IMR-90 (cell line): ENCODE measurements at regions not wholly inside any gene's neighbourhood (a gene's known extent, or its start where the extent isn't known, plus 50 kb on each side); places are given as distances from the start of the nearest gene placed in this dataset.

Experiments used
- ATAC-seq: fragments of 200-7000 bp; cut with Tn5 transposase; 2 replicates; pipeline ENCODE4 v1.9.1; 2020; ENCODE audit warnings: low read depth, mild to moderate bottlenecking, moderate library complexity
- BruUV-seq: library from RNA; stranded (reverse); fragments of 400-500 nt; replicated peaks from 2 replicates; lab custom pipeline; 2021; lab: Mats Ljungman, UMichigan
- CTCF ChIA-PET: fragments of 300-600 bp; formaldehyde crosslinking; extraction: SDS; loops from one replicate; lab custom pipeline; 2021; ENCODE audit warnings: antibody characterized with exemption; lab: Yijun Ruan, JAX
- POLR2A ChIA-PET: fragments of 300-600 bp; sonication (Branson Sonifier 250); formaldehyde crosslinking; loops from one replicate; lab custom pipeline; 2022; ENCODE audit warnings: antibody characterized with exemption; ENCODE audit not compliant: unreplicated experiment; lab: Charles Lee
- DNase-seq: peaks from one replicate; pipeline ENCODE4 v3.0.0; 2013
- H2AFZ ChIP-seq: replicated peaks from 2 replicates; pipeline ENCODE3; 2013; ENCODE audit warnings: low read length, mild to moderate bottlenecking; ENCODE audit not compliant: poor library complexity
- H2AK5ac ChIP-seq: 2 replicates; pipeline ENCODE4 v1.6.1; 2013; ENCODE audit warnings: low read depth, low read length, inconsistent platforms
- H2AK9ac ChIP-seq: replicated peaks from 2 replicates; pipeline ENCODE3; 2013; ENCODE audit warnings: mild to moderate bottlenecking, low read depth, low read length, moderate library complexity; ENCODE audit not compliant: poor library complexity
- H2BK120ac ChIP-seq: 2 replicates; pipeline ENCODE4 v1.6.1; 2013; ENCODE audit warnings: low read depth, low read length, inconsistent platforms
- H2BK15ac ChIP-seq: 3 replicates; pipeline ENCODE4 v1.6.1; 2013; ENCODE audit warnings: low read depth, low read length, inconsistent platforms
- H2BK20ac ChIP-seq: 2 replicates; pipeline ENCODE4 v1.6.1; 2013; ENCODE audit warnings: low read depth, mild to moderate bottlenecking, inconsistent platforms, low read length, moderate library complexity
- H2BK5ac ChIP-seq: 2 replicates; pipeline ENCODE4 v1.6.1; 2013; ENCODE audit warnings: mild to moderate bottlenecking, low read depth, low read length, inconsistent platforms; ENCODE audit not compliant: poor library complexity, severe bottlenecking
- H3K14ac ChIP-seq: replicated peaks from 2 replicates; pipeline ENCODE4 v1.6.1; 2013; ENCODE audit warnings: low read depth, low read length, inconsistent platforms
- H3K18ac ChIP-seq: 2 replicates; pipeline ENCODE4 v1.6.1; 2013; ENCODE audit warnings: low read depth, low read length, control low read depth
- H3K23ac ChIP-seq: 2 replicates; pipeline ENCODE4 v1.6.1; 2013; ENCODE audit warnings: low read depth, low read length, inconsistent platforms
- H3K27ac ChIP-seq: 2 replicates; pipeline ENCODE4 v1.5.1; 2013; ENCODE audit warnings: mild to moderate bottlenecking, control low read depth, low read length; ENCODE audit not compliant: insufficient read depth
- H3K27me3 ChIP-seq: 2 replicates; pipeline ENCODE4 v1.6.1; 2013; ENCODE audit warnings: low read length; ENCODE audit not compliant: control insufficient read depth, insufficient read depth
- H3K36me3 ChIP-seq: 2 replicates; pipeline ENCODE4 v1.6.1; 2013; ENCODE audit warnings: low read length, mixed read lengths; ENCODE audit not compliant: control insufficient read depth, insufficient read depth
- H3K4ac ChIP-seq: 2 replicates; pipeline ENCODE4 v1.6.1; 2013; ENCODE audit warnings: low read depth, low read length, inconsistent platforms
- H3K4me1 ChIP-seq: 2 replicates; pipeline ENCODE4 v1.6.1; 2013; ENCODE audit warnings: low read length, mixed read lengths; ENCODE audit not compliant: control insufficient read depth, insufficient read depth
- H3K4me2 ChIP-seq: 2 replicates; pipeline ENCODE4 v1.6.1; 2013; ENCODE audit warnings: low read depth, mild to moderate bottlenecking, control low read depth, low read length, moderate library complexity
- H3K4me3 ChIP-seq: 2 replicates; pipeline ENCODE4 v1.5.1; 2013; ENCODE audit warnings: low read depth, mild to moderate bottlenecking, control low read depth, low read length, moderate library complexity; ENCODE audit not compliant: insufficient read depth
- H3K56ac ChIP-seq: 2 replicates; pipeline ENCODE4 v1.6.1; 2013; ENCODE audit warnings: low read length, inconsistent platforms; ENCODE audit not compliant: insufficient read depth; ENCODE audit errors: extremely low read depth
- H3K79me1 ChIP-seq, 2 experiments: 2 replicates each; pipeline ENCODE4 v1.6.1; 2013; ENCODE audit warnings: low read length in 2 of 2, inconsistent platforms in 1 of 2, low read depth in 1 of 2
- H3K9ac ChIP-seq: 2 replicates; pipeline ENCODE4 v1.6.1; 2013; ENCODE audit warnings: low read depth, low read length, control low read depth
- H3K9me1 ChIP-seq: 2 replicates; pipeline ENCODE4 v1.6.1; 2013; ENCODE audit warnings: low read length, inconsistent platforms; ENCODE audit not compliant: insufficient read depth
- H3K9me3 ChIP-seq: 2 replicates; pipeline ENCODE4 v1.6.1; 2013; ENCODE audit warnings: low read length; ENCODE audit not compliant: control insufficient read depth, insufficient read depth
- H4K20me1 ChIP-seq: 2 replicates; pipeline ENCODE4 v1.6.1; 2013; ENCODE audit warnings: low read length, inconsistent platforms; ENCODE audit not compliant: insufficient read depth
- H4K5ac ChIP-seq: 2 replicates; pipeline ENCODE4 v1.6.1; 2013; ENCODE audit warnings: mild to moderate bottlenecking, low read depth, low read length, control low read depth
- H4K8ac ChIP-seq, 2 experiments: 2 replicates each; pipeline ENCODE4 v1.6.1; 2013; ENCODE audit warnings: low read depth in 2 of 2, low read length in 2 of 2, control low read depth in 1 of 2, inconsistent platforms in 1 of 2
- H4K91ac ChIP-seq: 2 replicates; pipeline ENCODE4 v1.6.1; 2013; ENCODE audit warnings: low read depth, low read length, inconsistent platforms; ENCODE audit not compliant: insufficient read depth
- BHLHE40 ChIP-seq: fragments of 150-350 bp; IDR thresholded peaks from 2 replicates; pipeline ENCODE4 v1.6.1; 2016; ENCODE audit warnings: mild to moderate bottlenecking, low read depth, low read length
- CHD1 ChIP-seq: IDR thresholded peaks from 2 replicates; pipeline ENCODE4 v1.6.1; 2012; ENCODE audit warnings: low read depth, low read length, improper control_type of control experiment
- CTCF ChIP-seq: conservative IDR thresholded peaks from 2 replicates; pipeline ENCODE4 v1.5.1; 2012; ENCODE audit warnings: mild to moderate bottlenecking, low read depth, low read length, improper control_type of control experiment
- ELK1 ChIP-seq: fragments of 150-350 bp; IDR thresholded peaks from 2 replicates; pipeline ENCODE4 v1.6.1; 2016; ENCODE audit warnings: low read depth, mild to moderate bottlenecking, low read length, moderate library complexity, borderline replicate concordance
- FOS ChIP-seq: fragments of 150-350 bp; IDR thresholded peaks from 2 replicates; pipeline ENCODE4 v1.6.1; 2016; ENCODE audit warnings: low read depth, low read length
- MAFK ChIP-seq: IDR thresholded peaks from 2 replicates; pipeline ENCODE4 v1.6.1; 2012; ENCODE audit warnings: low read depth, low read length, improper control_type of control experiment
- MAZ ChIP-seq: IDR thresholded peaks from 2 replicates; pipeline ENCODE4 v1.6.1; 2012; ENCODE audit warnings: low read depth, mild to moderate bottlenecking, low read length, improper control_type of control experiment, moderate library complexity, borderline replicate concordance
- MXI1 ChIP-seq: IDR thresholded peaks from 2 replicates; pipeline ENCODE4 v1.6.1; 2012; ENCODE audit warnings: low read depth, mild to moderate bottlenecking, low read length, moderate library complexity, borderline replicate concordance
- POLR2A ChIP-seq: IDR thresholded peaks from 2 replicates; pipeline ENCODE4 v1.6.1; 2012; ENCODE audit warnings: mild to moderate bottlenecking, low read depth, low read length
- RCOR1 ChIP-seq: IDR thresholded peaks from 2 replicates; pipeline ENCODE4 v1.6.1; 2012; ENCODE audit warnings: mild to moderate bottlenecking, low read length, improper control_type of control experiment; ENCODE audit not compliant: insufficient replicate concordance
- SMC3 ChIP-seq: fragments of 150-350 bp; IDR thresholded peaks from 2 replicates; pipeline ENCODE4 v1.6.1; 2016; ENCODE audit warnings: low read depth, mild to moderate bottlenecking, antibody characterized with exemption, low read length, moderate library complexity
- USF2 ChIP-seq: fragments of 150-350 bp; IDR thresholded peaks from 2 replicates; pipeline ENCODE4 v1.6.1; 2017; ENCODE audit warnings: mild to moderate bottlenecking, antibody characterized with exemption, low read length, low read depth
- WGBS, 2 experiments: methylation state at CpG; one replicate each; pipeline versions ENCODE4 v1.1.5 to v1.1.7; 2013; ENCODE audit warnings: missing lambda C conversion rate in 2 of 2; ENCODE audit not compliant: insufficient read length in 1 of 2; ENCODE audit errors: extremely low coverage in 2 of 2; 5-methylcytosine and 5-hydroxymethylcytosine counted together
- dilution Hi-C: fragments of 300-500 bp; cut with HindIII; formaldehyde crosslinking; loops from one replicate; pipeline ENCODE4 v1.14.3; 2018; ENCODE audit warnings: low sequenced_read_pairs; ENCODE audit not compliant: unreplicated experiment
- in situ Hi-C: fragments of 300-500 bp; cut with MboI; formaldehyde crosslinking; loops from 3 replicates; pipeline ENCODE4 v1.14.3; 2019; ENCODE audit warnings: low sequenced_read_pairs, inconsistent platforms, mixed read lengths
- intact Hi-C: fragments of 100-400 bp; cut with micrococcal nuclease; formaldehyde crosslinking; loops from 2 replicates; pipeline ENCODE4 v1.10.0; 2022

- H2BK20ac ChIP-seq = peak overlapping the region; percentile 96
- POLR2A ChIA-PET = no interaction called here
- in situ Hi-C loops (no loop called here), intact Hi-C loops (no loop called here), dilution Hi-C loops (no loop called here)
- H3K23ac ChIP-seq = no peak overlapping the region
- H3K9me1 ChIP-seq = peaks cover 27% of the 10 kb centered on the region
- peak overlapping the region; percentile 98 for H2AK5ac ChIP-seq
- WGBS, 2 experiments = 91% methylated on average over 6 of the region's 13 CpGs; no CpG with 5 or more reads in 1 of the 2 experiments
- peak overlapping the region; percentile 34 for H2AFZ ChIP-seq
- no peak for ATAC-seq
- H3K4me3 ChIP-seq = no peak overlapping the region
- DNase-seq = no peak
- no peak overlapping the region for H2BK5ac ChIP-seq
- H3K4me1 ChIP-seq = peaks cover 32% of the 10 kb centered on the region
- BruUV-seq = no TSS peak
- H3K79me1 ChIP-seq = peaks cover 0 to 8% of the 10 kb centered on the region in 2 experiments; a peak in 1 of 4 replicates
- H3K9me3 ChIP-seq = no peaks in the 10 kb centered on the region
- H3K27ac ChIP-seq = no peak overlapping the region
- H2BK120ac ChIP-seq = peak overlapping the region; percentile 95
- TF ChIP-seq USF2 (no peak), RCOR1 (no peak), SMC3 (no peak), ELK1 (no peak), CTCF (no peak), FOS (no peak), CHD1 (no peak), MAFK (no peak), POLR2A (no peak), MXI1 (no peak), MAZ (no peak), BHLHE40 (no peak)
- CTCF ChIA-PET = no interaction called here
- no peak overlapping the region for H3K56ac ChIP-seq
- no peaks in the 10 kb centered on the region for H3K36me3 ChIP-seq
- H4K91ac ChIP-seq = peak overlapping the region; percentile 92
- H3K18ac ChIP-seq = peak overlapping the region; percentile 17; the same call in 1 of the 2 replicates
- no peaks in the 10 kb centered on the region for H3K27me3 ChIP-seq
- peak overlapping the region; percentile 74; the same call in 1 of the 2 replicates for H3K14ac ChIP-seq
- peak overlapping the region; percentile 62 for H2AK9ac ChIP-seq
- no peaks in the 10 kb centered on the region for H4K20me1 ChIP-seq
- H3K9ac ChIP-seq = no peak overlapping the region
- peak overlapping the region; percentile 99; the same call in 2 of the 3 replicates for H2BK15ac ChIP-seq
- H3K4me2 ChIP-seq = no peak overlapping the region
- H3K4ac ChIP-seq = peak overlapping the region; percentile 99
- peak overlapping the region; percentile 26; the same call in 1 of the 2 replicates for H4K5ac ChIP-seq
- peak overlapping the region; percentile 34 to 92; a peak in 2 of 4 replicates for H4K8ac ChIP-seq
These were observed 182.2 kb downstream of the ZFP36L2 start for GRCh38 chr2:43044093-43044681.
